ENCODE measurements at regions not wholly inside any gene's neighbourhood (a gene's known extent, or its start where the extent isn't known, plus 50 kb on each side); places are given as distances from the start of the nearest gene placed in this dataset.

GRCh38 chr2:45132551-45132950, 123.3 kb upstream of the SIX2 start:
- 80% methylated on average over 1 of the region's 4 CpGs for WGBS (ENCODE audit: insufficient coverage)
- Histone ChIP-seq H3K79me2 (ENCODE audit: insufficient read depth, low read length) (no peaks in the 10 kb centered on the region), H2AFZ (ENCODE audit: insufficient read depth, low read depth, low read length, poor library complexity, severe bottlenecking) (no peak overlapping the region), H4K20me1 (ENCODE audit: insufficient read depth, low read length) (no peaks in the 10 kb centered on the region), H3K27ac (ENCODE audit: low read depth in 1 of 2, low read length in 2 of 2) (no peak overlapping the region), H3K4me2 (replicated peaks; ENCODE audit: extremely low read depth, low read length, poor library complexity, severe bottlenecking) (no peak overlapping the region), H3K27me3 (ENCODE audit: control insufficient read depth in 2 of 2, insufficient read depth in 2 of 2, low read length in 2 of 2) (no peaks in the 10 kb centered on the region), H3K9me3 (replicated peaks in 1 of 2; ENCODE audit: control insufficient read depth in 1 of 2, insufficient read depth in 1 of 2, low read length in 2 of 2) (peaks cover 0 to 6% of the 10 kb centered on the region in 2 donors), H3K9ac (ENCODE audit: insufficient read depth, low read length, poor library complexity, severe bottlenecking) (no peak overlapping the region), H3K4me3 (replicated peaks in 1 of 3; ENCODE audit: low read depth in 2 of 3, low read length in 3 of 3) (no peak overlapping the region), H3K36me3 (replicated peaks in 1 of 2; ENCODE audit: control insufficient read depth in 1 of 2, insufficient read depth in 2 of 2, low read length in 2 of 2) (no peaks in the 10 kb centered on the region), H3K4me1 (ENCODE audit: control insufficient read depth in 1 of 2, insufficient read depth in 2 of 2, low read length in 2 of 2) (peaks cover 53 to 57% of the 10 kb centered on the region in 2 donors)
- Mint-ChIP-seq H3K9me3 (peaks cover 0 to 5% (median 2%) of the 10 kb centered on the region in 7 donors), H3K27ac (peak overlapping the region in 1 of 7 donors; percentile 38), H3K27me3 (ENCODE audit: low read depth in 3 of 3) (peaks cover 0 to 4% (median 3%) of the 10 kb centered on the region in 3 donors), H3K4me3 (no peak overlapping the region), H3K36me3 (no peaks in the 10 kb centered on the region), H3K4me1 (peaks cover 34% of the 10 kb centered on the region)
- no peak for TF ChIP-seq CTCF (IDR thresholded peaks at IDR 0.05)
- intact Hi-C loops (cut with micrococcal nuclease) = no loop called here
- no peak for DNase-seq

GRCh38 chr2:45131587-45131986, 122.3 kb upstream of the SIX2 start:
- peak overlapping the region in 6 of 7 donors; percentile 7 to 89 (median 56) for H3K27ac Mint-ChIP-seq
- Histone ChIP-seq H3K36me3 (replicated peaks in 1 of 2; ENCODE audit: control insufficient read depth in 1 of 2, insufficient read depth in 2 of 2, low read length in 2 of 2) (no peaks in the 10 kb centered on the region), H3K79me2 (ENCODE audit: insufficient read depth, low read length) (no peaks in the 10 kb centered on the region), H4K20me1 (ENCODE audit: insufficient read depth, low read length) (no peaks in the 10 kb centered on the region), H3K27ac (ENCODE audit: low read depth in 1 of 2, low read length in 2 of 2) (peak overlapping the region; percentile 13 to 71), H3K4me2 (replicated peaks; ENCODE audit: extremely low read depth, low read length, poor library complexity, severe bottlenecking) (peak overlapping the region; percentile 54), H3K9ac (ENCODE audit: insufficient read depth, low read length, poor library complexity, severe bottlenecking) (no peak overlapping the region), H3K4me3 (replicated peaks in 1 of 3; ENCODE audit: low read depth in 2 of 3, low read length in 3 of 3) (peak overlapping the region in 1 of 3 experiments; percentile 59), H3K4me1 (ENCODE audit: control insufficient read depth in 1 of 2, insufficient read depth in 2 of 2, low read length in 2 of 2) (peaks cover 53 to 57% of the 10 kb centered on the region in 2 donors), H3K27me3 (ENCODE audit: control insufficient read depth in 2 of 2, insufficient read depth in 2 of 2, low read length in 2 of 2) (no peaks in the 10 kb centered on the region), H3K9me3 (replicated peaks in 1 of 2; ENCODE audit: control insufficient read depth in 1 of 2, insufficient read depth in 1 of 2, low read length in 2 of 2) (peaks cover 0 to 6% of the 10 kb centered on the region in 2 donors), H2AFZ (ENCODE audit: insufficient read depth, low read depth, low read length, poor library complexity, severe bottlenecking) (no peak overlapping the region)
- TF ChIP-seq CTCF (IDR thresholded peaks at IDR 0.05) = no peak
- peak overlapping the region; percentile 37 to 58 for H3K4me3 Mint-ChIP-seq
- intact Hi-C loops (cut with micrococcal nuclease) = no loop called here
- 18% methylated on average over 14 of the region's 14 CpGs for WGBS (ENCODE audit: insufficient coverage)
- H3K9me3 Mint-ChIP-seq = peaks cover 0 to 5% (median 2%) of the 10 kb centered on the region in 7 donors
- no peaks in the 10 kb centered on the region for H3K36me3 Mint-ChIP-seq
- peaks cover 0 to 4% (median under 1%) of the 10 kb centered on the region in 3 donors for H3K27me3 Mint-ChIP-seq (ENCODE audit: low read depth in 3 of 3)
- H3K4me1 Mint-ChIP-seq = peaks cover 34% of the 10 kb centered on the region
- DNase-seq = peak in 1 of 3 donors; percentile 6

All from CD14-positive monocyte (primary cell).